GM18907 (cell line): ENCODE measurements at regions not wholly inside any gene's neighbourhood (a gene's known extent, or its start where the extent isn't known, plus 50 kb on each side); places are given as distances from the start of the nearest gene placed in this dataset.

Experiments used
- ATAC-seq: cut with Tn5 transposase; IDR thresholded peaks from one replicate; pipeline ENCODE4 v1.9.1; 2021; ENCODE audit warnings: mild to moderate bottlenecking, moderate library complexity; ENCODE audit not compliant: unreplicated experiment

DNA sequence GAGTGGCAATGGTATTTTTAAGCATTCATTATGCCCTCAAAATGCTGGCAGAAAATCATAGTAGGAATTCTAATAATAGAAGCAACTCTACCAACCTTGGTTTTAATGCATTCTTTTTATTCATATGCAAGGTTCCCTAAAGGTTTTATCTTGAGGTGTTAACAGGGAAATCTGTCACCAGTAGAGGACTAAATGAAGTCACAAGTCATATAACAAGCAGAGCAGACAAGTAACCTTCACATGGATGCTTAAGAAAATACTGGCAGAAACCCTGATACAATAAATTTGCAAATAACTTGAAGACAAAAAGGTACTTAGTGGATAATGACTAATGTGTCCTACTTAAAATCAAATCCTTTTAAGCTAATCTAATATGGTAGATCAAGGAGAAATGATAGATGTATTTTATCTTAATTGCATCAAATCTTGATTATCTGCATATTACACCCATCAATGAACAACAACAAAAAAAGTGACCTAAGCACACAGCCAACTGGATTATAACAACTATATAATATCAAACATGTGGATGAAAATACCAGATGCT is 73.3 kb downstream of the RFC3 start:
- ATAC-seq: no peak

- no peak for ATAC-seq
These were observed 75.6 kb downstream of the RFC3 start for GRCh38 chr13:33893559-33893958.

GRCh38 chr13:33904431-33904830 is 86.5 kb downstream of the RFC3 start:
- no peak for ATAC-seq

- no peak for ATAC-seq
These were observed 90.2 kb downstream of the RFC3 start for GRCh38 chr13:33908116-33908515.

- ATAC-seq: no peak
These were observed 92.3 kb downstream of the RFC3 start for GRCh38 chr13:33910255-33910654.

DNA sequence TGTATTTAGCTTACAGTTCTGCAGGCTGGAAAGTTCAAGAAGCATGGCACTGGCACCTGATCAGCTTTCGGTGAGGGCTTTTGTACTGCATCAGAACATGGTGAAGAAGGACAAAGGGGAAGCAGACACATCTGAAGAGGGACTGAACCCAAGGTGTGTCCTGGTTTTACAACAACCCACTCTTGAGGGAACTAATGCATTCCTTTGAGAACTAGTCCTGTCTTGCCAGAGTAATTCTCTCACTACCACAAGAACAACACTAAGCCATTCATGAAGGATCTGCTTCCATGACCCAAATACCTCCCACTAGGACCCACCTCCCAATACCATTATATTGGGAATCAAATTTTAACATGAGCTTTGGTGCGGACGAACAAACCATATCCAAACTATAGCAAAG is 93.6 kb downstream of the RFC3 start:
- ATAC-seq: no peak

DNA sequence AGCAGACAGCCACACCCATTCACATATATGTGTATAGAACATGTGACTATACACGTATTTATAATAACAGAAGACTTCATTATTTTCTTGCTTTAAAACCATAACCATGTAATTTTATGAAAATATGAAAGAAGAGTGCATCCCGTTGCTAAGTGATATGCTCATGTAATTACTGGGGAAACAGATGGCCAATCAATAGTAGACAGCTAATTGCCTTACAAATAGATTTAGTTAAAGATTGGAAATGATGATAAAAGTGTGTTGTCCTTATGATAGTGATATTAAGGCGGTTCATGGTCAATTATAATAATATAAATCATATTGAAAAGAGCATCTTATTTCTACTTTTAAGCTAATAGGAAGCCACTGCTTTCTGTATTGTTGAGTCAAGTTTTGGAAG is 95.9 kb downstream of the RFC3 start:
- no peak for ATAC-seq

- ATAC-seq: no peak
These were observed 99.2 kb downstream of the RFC3 start for GRCh38 chr13:33917190-33917589.

GRCh38 chr13:33918199-33918932 is 100.4 kb downstream of the RFC3 start:
- no peak for ATAC-seq

GRCh38 chr13:33919120-33919519 is 101.2 kb downstream of the RFC3 start:
- ATAC-seq: no peak

GRCh38 chr13:33925563-33925962 is 107.6 kb downstream of the RFC3 start:
- no peak for ATAC-seq

DNA sequence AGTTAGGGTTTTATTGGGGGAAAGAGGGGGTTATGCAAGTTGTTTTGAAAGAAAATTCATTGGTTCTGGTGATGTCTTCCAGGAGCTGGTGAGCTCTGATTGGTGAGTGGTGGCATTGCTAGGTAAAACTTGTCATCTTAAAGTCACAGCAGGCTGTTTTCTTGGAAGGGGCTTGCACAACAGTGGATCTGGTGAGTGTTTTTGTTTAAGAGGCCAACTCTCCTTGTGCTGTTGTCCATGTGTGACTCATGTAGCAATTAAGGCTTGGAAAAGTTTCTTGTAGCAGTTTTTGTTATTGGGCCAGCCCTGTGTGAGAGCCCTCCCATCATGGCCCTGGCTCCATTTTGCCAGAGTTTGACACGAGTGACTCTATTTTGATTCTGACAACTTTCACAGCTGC is 109.4 kb downstream of the RFC3 start:
- ATAC-seq: no peak

GRCh38 chr13:33931397-33932311 is 113.7 kb downstream of the RFC3 start:
- ATAC-seq: peak; percentile 71

DNA sequence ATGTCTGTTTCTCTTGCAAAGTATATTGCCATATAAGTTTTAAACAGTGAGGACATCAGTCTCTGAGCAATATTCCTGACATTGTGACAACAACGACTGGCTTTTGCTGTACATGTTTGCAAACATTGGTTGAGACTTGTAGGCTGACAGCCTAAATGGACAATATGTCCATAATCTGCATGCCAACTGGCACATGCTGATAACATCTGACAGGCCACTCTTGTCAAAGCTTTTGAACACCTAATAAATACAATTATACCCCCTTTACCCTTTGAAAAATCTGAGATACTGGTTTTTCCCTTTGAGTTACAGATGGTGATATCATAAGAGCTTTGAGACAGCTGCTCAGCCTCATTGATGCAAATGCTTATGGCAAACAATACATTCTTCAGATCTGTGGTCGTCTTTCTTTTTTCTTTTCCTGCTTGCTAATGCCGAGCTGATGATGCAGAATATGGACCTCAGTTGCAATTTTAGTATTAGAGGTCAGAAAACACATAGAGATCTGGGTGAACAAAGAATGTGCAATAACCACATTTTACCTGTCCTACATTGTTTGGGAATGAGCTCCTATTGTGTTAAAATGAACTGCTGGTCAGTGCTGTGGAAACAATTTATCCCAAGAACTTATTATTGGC is 114.9 kb downstream of the RFC3 start:
- no peak for ATAC-seq

DNA sequence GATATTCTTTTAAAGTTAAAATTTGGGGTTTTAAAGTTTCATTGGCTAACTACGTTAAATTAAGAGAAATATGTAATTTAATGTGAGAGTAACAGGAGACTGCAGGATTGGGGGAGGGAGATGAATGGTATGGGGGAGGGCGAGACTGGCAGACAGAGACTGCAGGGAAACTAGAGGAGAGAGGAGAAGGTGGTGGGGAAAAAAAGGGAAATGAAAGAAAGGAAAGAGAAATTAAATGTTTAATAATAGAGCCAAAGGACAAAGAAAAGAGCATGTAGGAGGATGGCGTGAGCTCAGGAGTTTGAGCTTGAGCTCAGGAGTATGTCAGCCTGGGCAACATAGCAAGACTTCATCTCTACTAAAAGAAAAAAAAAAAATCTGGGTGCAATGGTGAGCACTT is 115.9 kb downstream of the RFC3 start:
- ATAC-seq: no peak

GRCh38 chr13:33934343-33934742 is 116.4 kb downstream of the RFC3 start:
- no peak for ATAC-seq

DNA sequence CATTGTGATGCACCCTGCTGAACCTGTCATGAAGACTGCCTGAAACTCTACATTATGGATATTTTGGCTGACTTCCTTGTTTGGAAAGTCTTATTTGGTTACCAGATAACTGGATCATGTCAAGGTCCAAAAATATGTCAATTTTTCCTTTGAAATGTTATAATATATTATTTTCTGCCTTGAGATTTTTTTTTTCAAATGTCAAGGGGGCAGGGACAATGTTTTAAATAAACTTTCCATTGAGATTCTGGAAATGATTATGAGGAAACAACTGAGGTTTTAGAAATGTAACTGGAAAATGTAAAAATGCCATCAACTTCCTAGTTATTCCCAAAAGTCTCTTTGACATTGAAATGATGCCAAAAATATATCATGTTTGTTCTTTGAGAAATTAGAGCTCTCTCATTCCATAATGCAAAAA is 117.0 kb downstream of the RFC3 start:
- no peak for ATAC-seq

- ATAC-seq: no peak
These were observed 118.0 kb downstream of the RFC3 start for GRCh38 chr13:33935969-33936368.

- ATAC-seq: no peak
These were observed 119.6 kb downstream of the RFC3 start for GRCh38 chr13:33937373-33938098.

DNA sequence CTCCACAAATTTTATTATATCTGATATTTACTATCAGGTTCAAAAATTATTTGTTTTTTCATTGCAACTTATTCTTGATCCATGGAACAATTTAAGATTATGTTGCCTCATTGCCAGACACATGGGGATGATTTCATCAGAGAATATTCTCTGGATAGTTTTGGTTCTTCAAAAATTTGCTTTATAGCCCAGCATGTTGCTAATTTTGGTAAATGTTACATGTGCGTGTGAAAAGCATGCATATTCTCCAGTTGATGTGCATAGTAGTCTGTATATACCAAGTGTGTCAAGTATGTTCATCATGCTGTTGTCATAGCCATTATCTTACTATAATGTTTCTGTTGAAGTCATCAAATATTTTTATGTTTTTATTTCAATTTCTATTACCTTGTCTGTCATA is 122.3 kb downstream of the RFC3 start:
- ATAC-seq: no peak

DNA sequence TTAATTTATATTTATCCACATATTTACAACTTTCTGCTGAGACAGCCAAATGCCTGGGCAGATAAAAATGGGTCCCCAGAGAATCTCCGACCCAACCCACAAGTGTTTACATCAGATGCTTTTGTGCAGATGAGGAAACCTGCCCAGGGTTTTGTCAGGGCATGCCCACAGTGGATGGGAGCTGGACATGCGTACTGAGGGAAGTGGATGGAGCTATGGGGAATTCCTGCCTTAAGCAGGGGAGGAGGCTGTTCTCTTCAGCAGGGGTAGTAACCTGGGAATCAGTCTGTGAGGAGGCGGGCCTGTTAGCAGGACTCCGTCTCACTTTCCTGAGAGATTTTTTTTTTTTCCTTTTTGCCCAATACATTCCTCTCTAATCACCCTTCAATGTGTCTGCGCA is 122.9 kb downstream of the RFC3 start:
- ATAC-seq: no peak
